Body of pancreas (tissue), 4 donors: ENCODE measurements at regions not wholly inside any gene's neighbourhood (a gene's known extent, or its start where the extent isn't known, plus 50 kb on each side); places are given as distances from the start of the nearest gene placed in this dataset.

ENCODE experiments used
- ATAC-seq: fragments of 150-250 bp; one replicate; pipeline ENCODE4 v1.9.1; 2016
- DNase-seq, 4 donors: peaks; one replicate each; pipeline ENCODE4 v3.0.0-alpha.2; 2019
- H3K27ac ChIP-seq, 4 donors: fragments of 200-600 bp; sonication (generic); 1 replicate in 3 of 4; 2 replicates in 1 of 4; pipeline versions ENCODE4 v1.5.1 to v1.6.1; 2016 to 2019; ENCODE audit warnings: mild to moderate bottlenecking in 1 of 4, mixed read lengths in 1 of 4, moderate library complexity in 1 of 4
- H3K27me3 ChIP-seq, 2 donors: fragments of 200-600 bp; sonication (generic); one replicate each; pipeline ENCODE4 v1.6.0; 2016; ENCODE audit warnings: mild to moderate bottlenecking in 1 of 2
- H3K36me3 ChIP-seq, 2 donors: fragments of 200-600 bp; sonication (generic); replicated peaks in 1 of 2; 2 replicates each; pipeline ENCODE4 v1.5.1; 2016; ENCODE audit warnings: low read depth in 2 of 2; ENCODE audit not compliant: insufficient read depth in 1 of 2
- H3K4me1 ChIP-seq: fragments of 200-600 bp; sonication (generic); one replicate; pipeline ENCODE4 v1.6.0; 2016
- H3K4me3 ChIP-seq, 2 donors: fragments of 200-600 bp; sonication (generic); 1 replicate in 1 of 2; 2 replicates in 1 of 2; pipeline ENCODE4 v1.5.1; 2016 to 2019
- H3K9me3 ChIP-seq, 3 donors: fragments of 200-600 bp; sonication (generic); 1 replicate in 2 of 3; 2 replicates in 1 of 3; pipeline ENCODE4 v1.5.1; 2016
- POLR2A ChIP-seq, 3 donors: fragments of 450-650 bp; IDR thresholded peaks; one replicate each; pipeline ENCODE4 v1.6.1; 2016; ENCODE audit warnings: antibody characterized with exemption in 3 of 3, mild to moderate bottlenecking in 2 of 3
- WGBS, 2 donors: methylation state at CpG; one replicate each; pipeline ENCODE4 v1.1.5; 2017; 5-methylcytosine and 5-hydroxymethylcytosine counted together
- intact Hi-C: fragments of 100-400 bp; cut with DNase I; formaldehyde crosslinking; loops from one replicate; pipeline ENCODE4 v1.15.1; 2023
- TF ChIP-seq, protein P1 (sequence below), 7 experiments: fragments of 450-650 bp in 4 of 7; fragments of 200-600 bp in 3 of 7; sonication (generic) in 3 of 7; IDR thresholded peaks; one replicate each; pipeline ENCODE4 v1.5.1; 2016 to 2019; ENCODE audit warnings: antibody characterized with exemption in 7 of 7

DNA sequence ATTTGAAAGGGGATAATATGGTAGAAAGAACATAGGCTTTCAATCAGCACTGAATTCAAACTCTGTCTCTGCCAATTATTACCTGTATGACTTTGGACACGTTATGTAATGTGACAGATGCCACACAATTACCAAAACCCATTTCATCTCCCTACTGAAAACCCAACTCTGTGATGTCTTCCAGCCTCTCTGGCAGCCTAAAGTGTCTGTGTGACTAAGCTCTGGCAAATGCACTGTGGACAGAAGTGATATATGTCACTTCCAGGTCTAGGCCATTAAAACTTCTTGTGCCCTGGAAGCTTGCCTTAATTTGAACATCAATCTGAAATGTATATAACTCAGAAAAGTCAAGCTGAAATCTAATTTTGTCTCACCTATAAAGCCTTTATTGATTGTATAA, 552.0 kb downstream of the RFC3 start:
- Histone ChIP-seq H3K27ac (no peak overlapping the region), H3K4me3 (no peak overlapping the region), H3K27me3 (no peaks in the 10 kb centered on the region), H3K36me3 (no peaks in the 10 kb centered on the region), H3K9me3 (no peaks in the 10 kb centered on the region), H3K4me1 (no peaks in the 10 kb centered on the region)
- DNase-seq, result no peak
- ATAC-seq, result no peak
- TF ChIP-seq, protein P1, sequence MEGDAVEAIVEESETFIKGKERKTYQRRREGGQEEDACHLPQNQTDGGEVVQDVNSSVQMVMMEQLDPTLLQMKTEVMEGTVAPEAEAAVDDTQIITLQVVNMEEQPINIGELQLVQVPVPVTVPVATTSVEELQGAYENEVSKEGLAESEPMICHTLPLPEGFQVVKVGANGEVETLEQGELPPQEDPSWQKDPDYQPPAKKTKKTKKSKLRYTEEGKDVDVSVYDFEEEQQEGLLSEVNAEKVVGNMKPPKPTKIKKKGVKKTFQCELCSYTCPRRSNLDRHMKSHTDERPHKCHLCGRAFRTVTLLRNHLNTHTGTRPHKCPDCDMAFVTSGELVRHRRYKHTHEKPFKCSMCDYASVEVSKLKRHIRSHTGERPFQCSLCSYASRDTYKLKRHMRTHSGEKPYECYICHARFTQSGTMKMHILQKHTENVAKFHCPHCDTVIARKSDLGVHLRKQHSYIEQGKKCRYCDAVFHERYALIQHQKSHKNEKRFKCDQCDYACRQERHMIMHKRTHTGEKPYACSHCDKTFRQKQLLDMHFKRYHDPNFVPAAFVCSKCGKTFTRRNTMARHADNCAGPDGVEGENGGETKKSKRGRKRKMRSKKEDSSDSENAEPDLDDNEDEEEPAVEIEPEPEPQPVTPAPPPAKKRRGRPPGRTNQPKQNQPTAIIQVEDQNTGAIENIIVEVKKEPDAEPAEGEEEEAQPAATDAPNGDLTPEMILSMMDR (IDR thresholded peaks at IDR 0.05), result no peak
- no peak for TF ChIP-seq POLR2A (IDR thresholded peaks at IDR 0.05)
- intact Hi-C loops, result no loop called here
- 0 to 41% methylated on average over 1 of the region's 1 CpG for WGBS, 2 donors

- Histone ChIP-seq H3K4me1 (no peaks in the 10 kb centered on the region), H3K9me3 (no peaks in the 10 kb centered on the region), H3K27me3 (no peaks in the 10 kb centered on the region), H3K36me3 (no peaks in the 10 kb centered on the region), H3K4me3 (no peak overlapping the region), H3K27ac (no peak overlapping the region)
- no peak for ATAC-seq
- 70 to 88% methylated on average over 2 of the region's 2 CpGs for WGBS, 2 donors
- TF ChIP-seq, protein P1 (IDR thresholded peaks at IDR 0.05), result no peak
- no peak for TF ChIP-seq POLR2A (IDR thresholded peaks at IDR 0.05)
- no peak for DNase-seq
- intact Hi-C loops, result no loop called here
Observed at GRCh38 chr13:34371108-34371507, 553.2 kb downstream of the RFC3 start.

- no peaks in the 10 kb centered on the region for H3K4me1 ChIP-seq
- ATAC-seq (no peak), DNase-seq (no peak)
- no peak overlapping the region for H3K27ac ChIP-seq
- H3K4me3 ChIP-seq, result no peak overlapping the region
- no peaks in the 10 kb centered on the region for H3K9me3 ChIP-seq
- intact Hi-C loops, result no loop called here
- no peak for TF ChIP-seq POLR2A (IDR thresholded peaks at IDR 0.05)
- TF ChIP-seq, protein P1 (IDR thresholded peaks at IDR 0.05), result no peak
- no peaks in the 10 kb centered on the region for H3K27me3 ChIP-seq
- WGBS, 2 donors, result 73 to 76% methylated on average over 3 of the region's 3 CpGs
- H3K36me3 ChIP-seq, result no peaks in the 10 kb centered on the region
Observed at GRCh38 chr13:34371645-34372395, 553.9 kb downstream of the RFC3 start.

- Histone ChIP-seq H3K27ac (no peak overlapping the region), H3K9me3 (no peaks in the 10 kb centered on the region), H3K4me1 (no peaks in the 10 kb centered on the region), H3K27me3 (no peaks in the 10 kb centered on the region), H3K36me3 (no peaks in the 10 kb centered on the region), H3K4me3 (no peak overlapping the region)
- no peak for TF ChIP-seq POLR2A (IDR thresholded peaks at IDR 0.05)
- 57 to 85% methylated on average over 4 of the region's 4 CpGs for WGBS, 2 donors
- ATAC-seq (no peak), DNase-seq (no peak)
- intact Hi-C loops, result no loop called here
Observed at GRCh38 chr13:34372581-34372980, 554.6 kb downstream of the RFC3 start.

GRCh38 chr13:34376483-34376882, 558.5 kb downstream of the RFC3 start:
- no peaks in the 10 kb centered on the region for H3K27me3 ChIP-seq
- TF ChIP-seq POLR2A (IDR thresholded peaks at IDR 0.05), result no peak
- TF ChIP-seq, protein P1 (IDR thresholded peaks at IDR 0.05), result no peak
- no peak for ATAC-seq
- no peaks in the 10 kb centered on the region for H3K4me1 ChIP-seq
- no peak overlapping the region for H3K4me3 ChIP-seq
- H3K9me3 ChIP-seq, result no peaks in the 10 kb centered on the region
- no peaks in the 10 kb centered on the region for H3K36me3 ChIP-seq
- intact Hi-C loops, result no loop called here
- DNase-seq, result no peak
- H3K27ac ChIP-seq, result no peak overlapping the region
